ENCODE measurements at regions not wholly inside any gene's neighbourhood (a gene's known extent, or its start where the extent isn't known, plus 50 kb on each side); places are given as distances from the start of the nearest gene placed in this dataset.
"Not testable (repeated sequence)": the region's sequence is repeated elsewhere in the genome, so short reads cannot be mapped to it uniquely, and the experiment has no call there.

DNA sequence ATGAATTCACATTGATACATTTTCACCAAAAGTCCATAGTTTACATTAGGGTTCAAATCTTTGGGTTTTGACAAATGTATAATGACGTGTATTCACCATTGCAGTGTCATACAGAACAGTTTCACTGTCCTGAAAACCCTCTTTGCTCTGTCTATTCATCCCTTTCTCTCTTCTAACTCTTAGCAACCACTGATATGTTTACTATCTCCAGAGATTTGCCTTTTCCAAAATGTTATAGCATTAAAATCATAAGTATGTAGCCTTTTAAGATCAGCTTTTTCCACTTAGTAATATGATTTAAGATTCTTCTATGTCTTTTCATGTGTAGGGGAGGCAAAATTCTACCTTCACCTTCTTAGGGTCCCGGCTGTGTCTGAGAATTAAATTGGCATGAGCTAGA is 203.8 kb downstream of the TPRG1 start:
- DNase-seq (ENCODE audit: low read depth in 2 of 3, low spot score in 2 of 3): no peak

DNA sequence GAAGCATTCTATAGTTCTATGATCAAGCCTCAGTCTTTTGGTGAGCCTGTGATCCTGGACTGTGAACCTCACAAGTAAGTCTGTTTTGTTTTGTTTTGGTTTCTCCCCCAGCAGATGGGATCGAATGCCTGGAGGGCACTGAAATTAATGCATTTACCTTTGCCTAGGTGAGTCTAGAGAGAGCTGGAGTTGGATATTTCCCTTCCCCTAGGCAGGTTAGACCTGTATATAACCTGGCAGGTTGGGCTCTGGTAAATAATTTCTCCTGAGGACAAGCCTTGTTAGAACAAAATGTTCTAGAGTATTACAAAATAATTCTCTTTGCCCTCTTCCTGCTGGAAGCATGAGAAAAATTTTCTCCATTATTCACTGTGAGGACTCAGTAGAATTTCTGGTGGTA is 211.9 kb downstream of the TPRG1 start:
- no peak for DNase-seq (ENCODE audit: low read depth in 2 of 3, low spot score in 2 of 3)

DNA sequence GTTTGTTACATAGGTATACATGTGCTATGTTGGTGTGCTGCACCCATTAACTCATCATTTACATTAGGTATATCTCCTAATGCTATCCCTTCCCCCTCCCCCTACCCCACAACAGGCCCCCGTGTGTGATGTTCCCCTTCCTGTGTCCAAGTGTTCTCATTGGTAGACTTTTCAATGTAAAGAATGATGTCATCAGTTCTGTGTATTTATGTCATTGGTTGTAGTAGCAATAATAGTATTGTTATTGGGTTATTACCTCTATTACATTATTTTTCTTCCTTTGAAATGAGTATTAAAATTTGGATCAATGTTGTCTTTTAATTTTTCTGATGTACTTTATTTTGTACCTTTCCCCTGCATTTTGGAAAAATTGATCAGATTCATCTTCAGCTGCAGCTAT is 214.1 kb downstream of the TPRG1 start:
- DNase-seq (ENCODE audit: low read depth in 2 of 3, low spot score in 2 of 3): not testable (repeated sequence)

DNA sequence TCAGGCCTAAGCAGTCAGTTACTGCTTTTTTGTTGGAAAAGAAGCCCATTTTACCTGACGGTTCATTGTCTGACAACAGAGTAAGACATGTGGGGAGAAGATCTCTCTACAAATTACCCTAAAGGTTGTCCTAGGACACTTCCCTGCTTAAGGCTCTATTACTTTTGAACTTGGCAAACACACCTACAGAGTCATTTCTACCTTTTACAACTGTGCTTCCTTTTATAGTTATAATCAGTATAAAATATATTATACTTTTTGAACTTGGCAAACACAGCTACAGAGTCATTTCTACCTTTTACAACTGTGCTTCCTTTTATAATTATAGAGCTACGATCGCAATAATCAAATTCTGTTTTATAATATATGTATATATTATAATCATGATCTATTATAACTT is 215.0 kb downstream of the TPRG1 start:
- DNase-seq (ENCODE audit: low read depth in 2 of 3, low spot score in 2 of 3): no peak

DNA sequence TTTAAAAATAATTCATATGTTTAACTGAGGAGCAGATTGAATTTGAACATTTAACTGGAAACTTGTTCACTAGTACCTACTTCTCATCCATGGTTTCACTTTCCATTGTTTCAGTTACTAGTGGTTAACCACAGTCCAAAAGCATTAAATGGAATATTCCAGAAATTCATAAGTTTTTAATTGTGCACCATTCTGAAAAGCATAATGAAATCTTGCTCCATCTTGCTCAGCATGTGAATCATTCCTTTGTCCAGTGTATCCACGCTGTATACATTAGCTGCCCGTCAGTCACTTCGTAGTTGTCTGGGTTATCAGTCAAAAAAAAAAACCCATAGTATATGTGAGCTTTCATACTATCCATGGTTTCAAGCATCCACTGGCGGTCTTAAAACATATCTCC is 217.6 kb downstream of the TPRG1 start:
- no peak for DNase-seq (ENCODE audit: low read depth in 2 of 3, low spot score in 2 of 3)

DNA sequence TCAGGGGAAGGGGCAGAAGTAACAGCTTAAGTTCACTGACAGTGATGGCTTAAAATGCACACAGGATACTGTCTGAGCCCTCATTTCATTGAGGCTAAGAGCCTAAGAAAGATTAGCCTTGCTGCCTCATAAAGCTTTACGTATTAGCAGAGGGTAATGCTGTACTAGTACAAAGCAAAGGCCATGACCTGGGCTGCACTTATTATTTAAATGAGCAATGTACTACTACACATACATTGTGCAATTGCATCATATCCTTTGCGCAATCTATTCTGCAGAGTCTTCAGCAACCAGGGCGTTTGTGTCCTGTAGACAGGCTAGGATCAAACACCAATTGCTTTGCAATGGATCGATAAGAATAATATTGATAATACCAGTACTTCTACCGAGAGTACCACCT is 221.8 kb downstream of the TPRG1 start:
- DNase-seq (ENCODE audit: low read depth in 2 of 3, low spot score in 2 of 3): no peak

DNA sequence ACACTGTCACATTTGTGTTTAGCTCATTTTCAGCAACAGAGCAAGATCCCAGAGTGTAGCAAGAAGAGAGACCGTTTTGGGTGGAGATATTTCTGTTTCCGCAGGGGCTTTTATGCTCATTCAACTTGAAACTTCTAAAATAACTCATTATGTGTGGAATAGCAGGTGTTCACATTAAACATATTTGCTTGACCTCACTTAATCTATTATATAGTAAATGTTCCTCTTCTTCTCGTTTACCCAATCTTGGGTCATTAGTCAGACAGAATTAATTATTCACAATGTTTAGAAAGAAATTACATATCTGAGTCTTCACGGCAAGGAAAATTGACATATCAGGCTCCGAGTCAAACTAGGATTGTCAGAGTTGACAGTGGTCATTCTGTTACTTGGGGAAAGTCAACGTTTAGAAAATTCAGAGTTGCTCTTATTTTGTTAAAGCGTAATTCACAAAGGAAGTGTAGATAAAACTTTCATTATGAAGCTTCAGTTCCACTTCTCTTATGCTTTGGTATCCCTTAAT is 222.9 kb downstream of the TPRG1 start:
- no peak for DNase-seq (ENCODE audit: low read depth in 2 of 3, low spot score in 2 of 3)

DNA sequence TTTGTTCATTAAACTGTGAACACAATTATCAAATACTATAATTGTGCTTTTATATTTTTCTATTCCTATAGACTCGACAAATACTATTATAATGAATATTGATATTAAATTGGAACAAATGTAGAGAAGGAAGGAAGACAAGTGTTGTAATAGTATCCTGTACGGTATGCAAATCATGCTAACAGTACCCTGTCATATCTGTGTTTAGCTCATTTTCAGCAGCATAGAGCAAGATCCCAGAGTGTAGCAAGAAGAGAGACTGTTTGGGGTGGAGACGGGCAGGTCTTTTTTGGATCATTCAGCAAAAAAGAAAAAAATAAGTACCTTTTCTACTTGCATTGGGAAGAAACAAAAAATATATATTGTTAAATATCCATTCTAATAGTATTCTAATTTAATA is 224.1 kb downstream of the TPRG1 start:
- no peak for DNase-seq (ENCODE audit: low read depth in 2 of 3, low spot score in 2 of 3)

DNA sequence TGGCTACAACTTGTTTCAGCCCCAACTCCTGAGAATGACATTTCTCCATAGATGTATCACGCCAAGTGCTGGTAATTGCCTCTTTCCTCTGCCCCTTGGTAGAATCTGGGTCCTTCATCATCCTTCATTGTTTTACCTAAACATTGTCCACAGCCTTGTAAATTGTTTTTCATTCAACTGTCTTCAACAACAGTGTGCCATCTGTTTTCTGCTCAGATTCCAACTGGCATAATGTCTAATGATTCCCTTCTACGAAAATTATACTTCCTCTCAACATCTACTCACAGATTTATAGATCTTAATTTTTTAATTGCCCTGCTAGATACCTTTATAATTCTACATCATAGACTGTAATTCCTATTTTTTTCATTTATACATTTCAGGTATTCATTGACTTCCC is 226.9 kb downstream of the TPRG1 start:
- no peak for DNase-seq (ENCODE audit: low read depth in 2 of 3, low spot score in 2 of 3)

DNA sequence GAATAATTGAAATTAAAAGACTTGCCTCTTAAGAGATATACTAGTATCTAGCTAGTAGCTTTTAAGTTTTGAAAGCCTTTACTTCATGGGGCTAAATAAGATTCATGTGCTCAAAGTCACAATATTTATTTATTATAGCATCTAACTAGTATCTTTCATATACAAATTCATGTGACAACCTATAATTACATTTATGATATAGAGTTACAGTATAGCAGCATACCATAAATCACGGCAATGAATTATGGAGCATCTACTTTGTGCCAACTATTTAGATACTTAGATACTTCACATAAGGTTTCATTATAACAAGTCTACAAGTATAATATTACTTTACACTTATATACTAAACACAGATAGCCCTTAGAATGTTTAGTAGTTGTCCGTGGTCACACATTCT is 229.4 kb downstream of the TPRG1 start:
- no peak for DNase-seq (ENCODE audit: low read depth in 2 of 3, low spot score in 2 of 3)

DNA sequence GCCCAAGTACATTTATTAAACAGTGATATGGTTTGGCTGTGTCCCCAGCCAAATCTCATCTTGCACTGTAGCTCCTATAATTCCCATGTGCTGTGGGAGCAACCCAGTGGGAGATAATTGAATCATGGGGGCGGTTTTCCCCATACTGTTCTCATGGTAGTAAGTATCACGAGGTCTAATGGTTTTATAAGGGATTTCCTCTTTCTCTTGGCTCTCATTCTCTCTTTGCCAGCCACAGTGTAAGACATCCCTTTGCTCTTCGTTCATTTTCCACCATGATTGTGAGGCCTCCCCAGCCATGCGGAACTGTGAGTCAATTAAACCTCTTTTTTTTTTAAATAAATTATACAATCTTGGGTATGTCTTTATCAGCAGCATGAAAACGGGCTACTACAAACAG is 228.0 kb upstream of the TP63 start:
- DNase-seq (ENCODE audit: low read depth in 2 of 3, low spot score in 2 of 3): no peak

DNA sequence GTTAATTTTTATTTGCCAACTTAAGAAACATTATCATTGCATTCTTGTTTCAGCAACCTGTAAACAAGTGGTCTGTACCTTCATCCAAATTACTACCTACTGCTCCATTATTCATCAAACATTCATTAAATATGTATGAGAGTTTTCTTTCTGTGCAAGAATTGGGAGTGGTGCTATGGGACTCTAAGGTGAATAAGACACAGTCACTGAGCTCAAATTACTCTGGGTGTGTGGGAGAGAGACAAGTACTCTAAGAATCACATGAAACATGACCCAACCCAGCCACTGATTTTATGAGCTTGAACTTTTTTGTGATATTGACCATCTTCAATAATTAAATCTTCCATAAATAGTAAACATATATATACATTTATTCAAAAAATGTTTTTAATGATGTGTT is 227.2 kb upstream of the TP63 start:
- no peak for DNase-seq (ENCODE audit: low read depth in 2 of 3, low spot score in 2 of 3)

DNA sequence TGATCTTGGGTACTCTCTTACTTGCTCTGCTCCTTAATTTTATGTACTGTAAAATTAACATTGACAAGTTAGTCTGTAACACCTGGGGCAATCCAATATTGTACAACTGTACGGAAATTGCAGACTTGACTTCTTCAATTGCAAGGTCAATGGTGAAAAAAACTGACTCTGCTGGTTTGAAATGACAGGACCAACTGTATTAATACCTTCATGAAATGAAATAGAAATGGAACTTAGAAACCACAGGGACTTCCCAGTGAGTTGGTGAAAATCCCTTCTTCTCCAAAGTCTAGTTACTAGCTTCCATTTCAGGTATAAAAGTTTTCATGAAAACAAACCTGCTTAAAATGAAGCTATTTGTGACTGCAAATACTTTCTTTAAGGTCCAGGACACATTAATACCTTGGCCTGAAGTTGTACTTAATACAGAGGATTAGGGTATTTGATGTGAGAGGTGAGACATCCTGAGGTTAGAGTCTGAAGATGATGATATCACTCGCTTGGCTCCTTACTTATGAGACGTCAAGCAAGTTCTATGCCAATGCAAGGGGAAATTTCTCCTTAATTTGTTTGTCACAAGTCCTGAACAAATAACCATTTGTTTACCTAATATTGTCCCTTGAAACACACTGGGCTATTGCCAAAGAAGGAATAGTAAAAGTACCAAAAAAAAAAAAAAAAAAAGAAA is 226.2 kb upstream of the TP63 start:
- no peak for DNase-seq (ENCODE audit: low read depth in 2 of 3, low spot score in 2 of 3)

DNA sequence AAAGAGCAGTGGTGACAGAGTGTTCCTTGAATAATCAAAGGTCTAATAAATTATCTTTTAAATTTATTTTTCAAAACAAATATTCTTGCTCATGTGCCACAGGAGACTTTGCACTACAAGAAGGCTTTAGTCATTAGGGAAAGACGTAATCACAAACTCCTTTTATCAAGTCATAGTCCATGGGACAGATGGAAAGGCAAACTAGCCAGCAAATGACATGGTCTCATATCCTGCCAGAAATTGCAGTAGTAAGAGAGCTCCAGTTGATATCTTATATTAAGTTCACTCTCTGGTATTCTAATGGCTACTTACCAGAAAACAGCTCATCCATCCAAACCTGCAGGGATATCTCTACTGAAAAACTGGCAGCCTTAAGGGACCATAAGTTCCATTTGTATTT is 225.0 kb upstream of the TP63 start:
- DNase-seq (ENCODE audit: low read depth in 2 of 3, low spot score in 2 of 3): no peak

DNA sequence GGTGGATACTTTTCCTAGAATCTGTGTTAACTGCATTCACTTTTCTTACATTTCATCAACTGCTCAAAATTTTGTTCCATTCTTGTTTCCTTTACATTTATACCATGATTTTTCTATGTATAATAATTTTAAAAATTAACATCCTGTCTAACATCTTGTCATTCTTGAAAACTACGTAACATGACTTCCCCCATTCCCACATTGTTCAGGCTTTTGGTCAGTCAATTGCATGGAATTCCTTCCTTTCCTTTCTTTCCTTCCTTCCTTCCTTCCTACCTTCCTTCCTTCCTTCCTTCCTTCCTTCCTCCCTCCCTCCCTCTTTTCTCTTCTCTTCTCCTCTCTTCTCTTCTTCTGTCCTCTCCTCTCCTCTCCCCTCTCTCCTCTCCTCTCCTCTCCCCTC is 220.7 kb upstream of the TP63 start:
- no peak for DNase-seq (ENCODE audit: low read depth in 2 of 3, low spot score in 2 of 3)

DNA sequence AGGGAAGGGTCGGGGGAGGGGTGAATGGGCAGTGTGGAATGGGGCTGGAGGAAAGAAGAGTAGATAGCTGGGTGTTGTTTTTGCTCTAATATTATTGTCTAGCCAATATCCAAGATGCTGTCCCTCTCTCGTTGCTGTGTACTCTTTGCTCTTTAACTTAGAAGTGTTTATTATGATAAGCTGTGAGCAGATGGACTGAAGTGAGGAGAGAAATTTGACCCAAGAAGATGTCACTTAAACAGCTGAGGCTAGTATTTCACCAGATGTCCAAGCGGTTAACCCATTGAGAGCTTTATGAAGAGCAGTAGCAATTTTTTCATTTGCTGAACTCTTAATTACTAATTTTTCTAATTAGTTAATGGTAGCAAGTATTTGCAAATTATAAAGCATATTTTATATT is 212.2 kb upstream of the TP63 start:
- no peak for DNase-seq (ENCODE audit: low read depth in 2 of 3, low spot score in 2 of 3)

DNA sequence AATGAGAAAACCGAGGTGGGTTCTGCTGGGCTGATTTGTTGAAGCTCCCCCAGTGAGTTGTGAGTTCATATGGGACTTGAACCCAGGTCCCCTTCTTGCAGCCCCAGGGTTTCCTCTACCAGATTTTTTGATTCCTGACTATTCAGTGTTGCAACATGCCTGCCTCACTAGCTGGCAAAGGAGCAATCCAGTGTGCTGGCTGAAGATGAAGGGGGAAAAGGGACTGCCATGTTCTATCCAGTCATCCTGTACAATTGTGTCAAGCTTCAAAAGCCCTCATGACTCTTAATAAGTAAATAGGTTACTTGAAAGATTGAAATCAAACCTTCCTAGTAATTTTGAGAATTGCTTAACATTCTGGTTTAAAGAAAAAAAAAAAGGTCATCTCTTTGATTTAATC is 211.5 kb upstream of the TP63 start:
- DNase-seq (ENCODE audit: low read depth in 2 of 3, low spot score in 2 of 3): no peak

DNA sequence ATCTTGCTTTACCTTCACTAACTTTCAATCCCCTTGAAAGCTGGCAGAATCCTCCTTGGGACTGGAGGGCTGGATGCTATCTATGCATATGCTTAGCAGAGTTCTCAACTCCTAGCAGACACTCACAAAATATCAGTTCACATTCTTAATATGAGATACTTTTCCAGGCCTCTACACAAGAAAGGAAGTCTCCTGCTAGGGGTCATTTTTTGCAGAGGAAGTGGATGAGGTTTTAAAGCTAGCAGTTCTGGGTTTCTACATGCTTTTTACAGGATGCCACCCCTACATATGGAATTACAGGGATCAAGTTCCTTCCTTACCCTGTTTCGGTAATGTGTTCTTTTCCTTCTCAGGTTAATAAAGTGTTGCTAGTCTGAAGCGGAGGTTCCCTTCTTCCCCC is 206.3 kb upstream of the TP63 start:
- no peak for DNase-seq (ENCODE audit: low read depth in 2 of 3, low spot score in 2 of 3)

DNA sequence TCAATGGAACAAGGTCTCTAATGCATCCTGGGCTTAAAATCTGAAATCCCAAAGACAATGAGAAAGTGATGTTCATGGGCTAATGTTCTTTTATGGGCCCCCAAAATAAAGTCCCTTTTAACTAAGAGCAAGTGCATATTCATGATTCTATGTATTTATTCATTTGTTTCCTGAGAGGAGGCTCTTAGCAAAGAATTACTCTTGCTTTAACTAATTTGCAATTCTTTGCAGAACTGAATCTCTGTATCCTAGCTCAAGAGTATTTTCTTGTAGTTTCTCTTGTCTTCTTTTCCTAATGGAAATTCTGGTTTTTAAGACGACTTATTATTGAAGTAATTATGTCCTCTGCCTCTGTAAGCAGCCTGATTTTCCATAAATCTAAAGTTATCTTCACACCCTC is 202.2 kb upstream of the TP63 start:
- no peak for DNase-seq (ENCODE audit: low read depth in 2 of 3, low spot score in 2 of 3)

DNA sequence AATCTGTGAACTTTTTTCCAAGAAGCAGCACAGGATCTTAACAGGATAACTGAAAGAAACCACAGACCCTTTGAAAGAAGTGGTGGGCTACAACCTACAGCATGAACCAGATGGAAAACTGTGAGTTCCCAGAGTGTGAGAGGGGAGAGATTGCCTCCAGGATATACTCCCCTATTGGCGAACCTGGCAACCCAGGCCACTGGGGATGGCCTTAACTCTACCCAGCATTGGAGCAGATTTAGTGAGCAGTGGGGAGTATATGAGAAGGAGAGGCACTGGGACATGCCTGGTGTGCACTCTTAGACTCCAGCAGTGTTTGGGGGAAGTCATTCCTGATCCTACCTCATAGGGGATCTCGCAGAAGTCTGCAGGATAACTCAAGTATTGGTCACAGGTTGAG is 201.0 kb upstream of the TP63 start:
- DNase-seq (ENCODE audit: low read depth in 2 of 3, low spot score in 2 of 3): no peak

DNA sequence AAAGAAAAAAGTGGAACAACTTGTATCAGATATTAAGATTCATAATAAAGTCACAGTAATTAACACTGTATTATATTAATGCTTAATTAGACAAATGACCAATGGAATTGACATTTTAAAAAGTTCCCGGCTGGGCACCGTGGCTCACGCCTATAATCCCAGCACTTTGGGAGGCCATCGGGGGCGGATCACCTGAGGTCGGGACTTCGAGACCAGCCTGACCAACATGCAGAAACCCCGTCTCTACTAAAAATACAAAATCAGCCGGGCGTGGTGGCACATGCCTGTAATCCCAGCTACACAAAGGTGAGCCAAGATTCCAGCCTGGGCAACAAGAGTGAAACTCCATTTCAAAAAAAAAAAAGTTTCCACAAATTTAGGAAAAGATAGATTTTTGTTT is 188.9 kb upstream of the TP63 start:
- DNase-seq (ENCODE audit: low read depth in 2 of 3, low spot score in 2 of 3): not testable (repeated sequence)

DNA sequence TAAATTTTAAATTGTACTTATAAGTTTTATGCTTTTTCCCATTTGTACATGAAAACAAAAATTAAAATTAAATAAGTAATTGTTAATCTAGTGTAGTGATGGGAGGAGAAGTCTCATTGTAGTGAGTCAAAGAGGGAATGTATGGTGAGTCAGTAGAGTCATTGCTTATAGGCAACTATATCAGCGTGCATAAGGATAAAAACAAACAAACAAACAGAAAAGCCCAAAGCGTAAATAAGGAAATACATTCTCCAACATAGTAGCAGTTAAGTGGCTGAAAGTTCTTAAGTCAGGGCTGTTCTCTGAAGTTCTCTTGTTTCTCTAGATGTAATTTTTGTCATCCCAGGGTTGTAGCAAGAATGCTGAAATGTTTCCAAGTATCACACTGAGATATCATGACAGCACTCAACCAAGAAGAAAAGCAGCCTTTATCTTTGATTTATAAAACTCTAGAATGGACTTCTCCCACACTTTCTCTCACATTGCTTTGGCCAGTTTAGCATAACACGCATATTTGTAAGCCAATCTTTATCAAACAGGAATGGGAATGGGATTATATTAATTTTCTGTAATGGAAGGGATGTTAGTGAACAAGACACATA is 184.1 kb upstream of the TP63 start:
- no peak for DNase-seq (ENCODE audit: low read depth in 2 of 3, low spot score in 2 of 3)

DNA sequence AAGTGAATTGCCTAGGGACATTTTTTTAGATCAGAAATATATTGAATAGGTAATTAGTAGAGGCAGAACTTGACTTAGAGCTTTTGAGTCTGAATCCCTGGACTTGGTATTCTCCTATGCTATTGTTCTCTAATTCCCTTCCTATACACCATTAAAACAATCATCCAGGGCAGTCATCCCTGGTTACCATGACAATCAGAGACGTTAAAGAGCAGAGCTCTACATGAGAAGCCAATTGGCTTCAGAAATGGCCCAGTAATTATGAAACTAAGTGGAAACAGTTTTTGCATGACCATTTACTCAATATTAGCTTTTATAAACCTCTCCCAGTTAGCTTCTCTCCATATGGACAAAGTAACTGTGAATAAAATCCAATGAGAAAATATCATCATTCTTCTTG is 182.1 kb upstream of the TP63 start:
- DNase-seq (ENCODE audit: low read depth in 2 of 3, low spot score in 2 of 3): no peak

Measured in activated CD8-positive, alpha-beta memory T cell treated with anti-CD3 and anti-CD28 coated beads for 48 hours (primary cell).